ENCODE measurements at regions not wholly inside any gene's neighbourhood (a gene's known extent, or its start where the extent isn't known, plus 50 kb on each side); places are given as distances from the start of the nearest gene placed in this dataset.

- DNase-seq (ENCODE audit: low spot score), result no peak
- ATAC-seq, result no peak
Observed at GRCh38 chr10:10093021-10093420, 924.7 kb upstream of the CELF2 start.

GRCh38 chr10:10094691-10095090 lies 923.0 kb upstream of the CELF2 start:
- ATAC-seq (no peak), DNase-seq (ENCODE audit: low spot score) (no peak)

DNA sequence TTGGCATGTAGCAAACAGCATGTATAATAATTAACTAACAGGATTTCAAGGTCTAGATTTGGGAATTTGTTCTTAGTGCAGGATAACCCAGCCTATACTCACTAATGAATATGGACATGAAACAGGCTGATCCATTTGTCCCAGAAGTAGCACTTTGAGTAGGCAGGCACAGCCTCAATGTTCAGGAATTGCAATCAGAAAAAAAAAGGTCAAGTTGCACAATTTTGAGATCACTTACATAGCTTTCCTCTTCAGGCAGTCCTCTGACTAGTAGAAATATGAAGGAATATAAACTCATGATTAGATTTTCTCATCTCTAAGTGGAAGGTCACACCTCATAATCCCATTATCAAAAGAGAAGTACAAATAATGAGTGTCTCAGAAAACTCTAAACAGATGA lies 921.4 kb upstream of the CELF2 start:
- no peak for ATAC-seq
- DNase-seq (ENCODE audit: low spot score), result no peak

DNA sequence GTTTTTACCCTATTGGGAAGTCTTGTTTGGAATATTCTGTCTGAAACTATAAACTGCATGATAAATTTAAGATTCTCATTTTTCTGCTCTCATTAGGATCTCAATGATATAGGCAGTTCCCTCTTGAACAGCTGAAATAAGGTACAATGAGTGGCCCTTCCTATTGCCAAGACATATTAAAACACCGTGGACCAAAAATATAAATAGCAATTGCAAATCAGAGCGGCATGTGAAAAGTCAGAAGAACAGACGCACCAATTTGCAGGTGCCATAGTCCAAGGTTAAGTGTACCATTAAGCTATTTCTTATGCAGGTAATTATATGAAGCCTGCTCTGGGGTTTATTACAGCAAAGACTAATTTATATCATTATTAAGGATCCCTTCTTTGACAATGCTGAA lies 920.8 kb upstream of the CELF2 start:
- DNase-seq (ENCODE audit: low spot score), result no peak
- no peak for ATAC-seq

DNA sequence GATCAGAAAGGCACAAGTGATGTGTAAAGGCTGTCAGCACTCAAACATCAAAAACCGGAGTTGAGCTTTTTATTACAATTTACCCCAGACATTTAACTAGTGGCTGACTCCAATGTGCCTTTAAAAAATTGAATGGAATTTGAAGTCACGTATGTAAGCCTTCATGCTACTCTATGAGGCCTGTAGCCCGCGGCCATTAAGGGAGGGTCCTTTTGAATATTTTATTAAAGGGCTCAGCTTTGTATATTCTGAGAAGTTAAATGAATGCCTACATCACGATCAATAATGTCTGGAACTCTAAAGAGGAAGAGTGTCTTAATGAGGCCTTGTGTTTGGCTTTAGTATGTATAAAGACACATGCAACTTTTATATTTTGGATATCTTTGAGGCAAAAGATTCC lies 916.6 kb upstream of the CELF2 start:
- ATAC-seq (no peak), DNase-seq (ENCODE audit: low spot score) (no peak)

DNA sequence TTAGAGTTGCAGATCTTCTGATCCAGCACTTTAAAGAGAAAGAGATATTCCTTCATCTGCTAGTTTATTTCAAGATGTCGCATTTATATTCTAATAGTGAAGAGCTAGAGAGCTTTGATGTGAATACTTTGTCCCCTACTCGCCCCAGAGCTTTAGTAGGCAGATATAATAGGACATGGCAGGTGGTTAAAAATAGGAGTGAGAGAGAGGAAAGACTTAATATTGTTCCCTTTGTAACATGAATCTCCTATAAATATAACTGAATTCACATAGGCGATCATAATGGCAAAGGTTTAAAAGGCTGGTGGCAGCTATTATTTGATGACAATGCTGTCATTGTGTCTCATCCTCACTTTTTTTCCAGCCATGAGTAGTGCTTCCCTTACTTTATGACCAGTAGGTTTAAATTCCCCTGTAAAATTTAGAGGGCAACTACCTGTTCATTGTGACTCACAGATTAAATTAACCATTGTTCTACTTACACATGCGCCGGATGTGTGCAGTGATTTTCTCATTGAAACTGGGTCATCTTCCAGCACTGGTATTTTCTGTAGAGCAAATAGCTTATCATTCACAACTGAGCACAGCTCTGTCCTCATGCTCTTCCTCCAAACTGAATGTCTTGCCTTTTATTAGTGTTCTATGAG lies 906.7 kb upstream of the CELF2 start:
- no peak for DNase-seq (ENCODE audit: low spot score)
- ATAC-seq, result no peak

- no peak for ATAC-seq
Observed at GRCh38 chr10:10118131-10118530, 899.5 kb upstream of the CELF2 start.

DNA sequence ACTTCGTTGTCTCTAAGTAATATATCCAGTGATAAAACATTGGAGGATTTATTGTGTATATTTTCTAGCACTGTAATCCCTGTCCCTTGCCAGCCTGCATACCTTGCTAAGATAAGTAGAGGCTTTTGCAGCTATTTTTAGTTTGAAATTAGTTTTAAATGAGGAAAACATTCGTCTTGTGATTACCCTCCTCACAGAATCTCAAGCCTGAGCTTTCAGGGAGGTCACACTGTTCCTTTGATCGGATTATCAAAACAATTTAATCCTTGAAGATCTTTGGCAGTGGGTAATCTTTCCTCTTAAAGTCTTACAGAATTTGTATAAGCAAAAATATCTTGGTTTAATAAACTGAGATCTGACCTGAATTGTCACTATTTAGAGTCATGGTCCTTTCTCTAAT lies 897.0 kb upstream of the CELF2 start:
- no peak for ATAC-seq
- DNase-seq (ENCODE audit: low spot score), result no peak

More at GRCh38 chr10:10118131-10118530, 899.5 kb upstream of the CELF2 start:
- no peak for DNase-seq (ENCODE audit: low spot score)

DNA sequence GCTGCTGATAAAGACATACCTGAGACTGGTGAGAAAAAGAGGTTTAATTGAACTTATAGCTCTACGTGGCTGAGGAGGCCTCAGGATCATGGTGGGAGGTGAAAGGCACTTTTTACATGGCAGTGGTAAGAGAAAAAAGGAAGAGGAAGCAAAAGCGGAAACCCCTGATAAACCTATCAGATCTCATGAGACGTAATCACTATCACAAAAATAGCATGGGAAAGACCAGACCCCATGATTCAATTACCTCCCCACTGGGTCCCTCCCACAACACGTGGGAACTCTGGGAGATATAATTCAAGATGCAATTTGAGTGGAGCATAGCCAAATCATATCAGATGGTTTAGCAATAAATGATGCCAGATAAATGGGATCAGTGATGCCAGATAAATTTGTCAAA lies 892.0 kb upstream of the CELF2 start:
- ATAC-seq (no peak), DNase-seq (ENCODE audit: low spot score) (no peak)

DNA sequence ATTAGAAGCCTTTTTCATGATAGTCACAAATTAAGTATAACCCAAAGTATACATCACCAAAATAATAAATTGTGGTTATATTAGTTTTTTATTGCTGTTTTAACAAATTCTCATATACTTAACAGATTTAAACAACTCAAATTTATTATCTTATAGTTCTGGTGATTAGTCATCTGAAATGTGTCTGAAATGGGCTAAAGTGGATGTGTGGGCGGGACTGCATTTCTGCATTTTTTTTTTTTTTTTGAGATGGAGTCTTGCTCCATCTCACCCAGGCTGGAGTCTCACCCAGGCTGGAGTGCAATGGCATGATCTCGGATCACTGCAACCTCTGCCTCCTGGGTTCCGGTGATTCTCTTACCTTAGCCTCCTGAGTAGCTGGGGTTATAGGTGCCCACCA lies 891.5 kb upstream of the CELF2 start:
- no peak for ATAC-seq
- no peak for DNase-seq (ENCODE audit: low spot score)

DNA sequence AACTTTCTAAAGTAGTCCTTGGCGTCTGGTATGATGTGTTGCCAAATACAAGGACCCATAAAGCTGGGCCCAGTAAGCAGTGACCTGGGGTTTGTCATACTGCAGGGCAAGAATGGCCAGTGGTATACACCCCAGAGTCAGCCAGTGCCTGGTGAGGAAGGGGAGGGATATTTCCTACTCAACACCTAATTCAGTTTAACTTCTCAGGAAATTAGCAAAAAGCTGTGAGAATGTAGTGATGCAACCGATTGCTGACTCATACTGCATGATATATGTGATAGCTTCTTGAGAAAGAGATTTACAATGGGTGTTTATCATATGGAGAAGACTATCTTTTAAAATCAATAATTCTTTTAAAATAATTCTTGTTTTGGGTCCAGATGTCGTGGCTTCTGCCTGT lies 889.3 kb upstream of the CELF2 start:
- ATAC-seq (no peak), DNase-seq (ENCODE audit: low spot score) (no peak)

DNA sequence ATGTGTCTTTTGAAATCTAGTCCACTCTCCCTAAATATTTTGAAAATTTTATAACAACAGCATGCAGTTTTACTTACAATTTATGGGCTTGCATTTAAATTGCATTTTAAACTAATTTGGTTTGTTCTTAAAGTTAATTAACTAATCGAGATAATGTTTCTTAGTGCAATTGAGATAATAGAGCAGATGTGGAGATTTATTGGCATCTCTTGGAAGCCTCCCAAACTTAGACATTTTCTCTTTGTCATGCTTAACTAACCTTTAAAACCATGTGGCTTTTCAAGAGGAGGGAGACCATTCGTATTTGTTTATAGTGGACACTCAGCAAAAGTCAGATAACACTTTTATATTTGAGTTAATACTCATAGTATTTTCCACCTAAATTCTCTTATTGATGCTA lies 887.0 kb upstream of the CELF2 start:
- no peak for ATAC-seq
- DNase-seq (ENCODE audit: low spot score), result no peak

GRCh38 chr10:10132009-10132408 lies 885.7 kb upstream of the CELF2 start:
- no peak for DNase-seq (ENCODE audit: low spot score)
- no peak for ATAC-seq

DNA sequence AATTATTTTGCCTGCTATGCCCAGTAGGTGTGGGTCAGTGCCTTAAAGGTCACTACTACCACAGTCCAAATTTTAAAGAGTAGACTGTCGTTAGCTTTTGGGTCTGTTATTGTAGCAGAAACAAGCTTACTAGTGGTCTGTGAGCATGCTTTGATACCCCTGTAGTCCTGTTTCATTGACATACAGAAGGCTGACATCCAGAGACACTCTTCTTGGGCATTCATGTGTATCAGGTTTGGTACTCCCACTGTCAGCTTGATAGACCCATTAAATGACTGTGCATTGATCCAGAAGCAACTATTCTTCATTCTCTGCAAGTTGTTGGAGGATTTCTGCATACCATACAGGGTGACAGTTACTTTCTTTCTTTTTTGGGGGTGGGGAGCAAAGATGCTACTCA lies 884.4 kb upstream of the CELF2 start:
- DNase-seq (ENCODE audit: low spot score), result no peak
- no peak for ATAC-seq

GRCh38 chr10:10138685-10139084 lies 879.0 kb upstream of the CELF2 start:
- DNase-seq (ENCODE audit: low spot score), result no peak
- ATAC-seq, result no peak

GRCh38 chr10:10141782-10142382 lies 875.8 kb upstream of the CELF2 start:
- DNase-seq (ENCODE audit: low spot score), result no peak
- no peak for ATAC-seq

- ATAC-seq (no peak), DNase-seq (ENCODE audit: low spot score) (no peak)
Observed at GRCh38 chr10:10146604-10147003, 871.1 kb upstream of the CELF2 start.

GRCh38 chr10:10149899-10150298 lies 867.8 kb upstream of the CELF2 start:
- ATAC-seq, result no peak
- DNase-seq (ENCODE audit: low spot score), result no peak

GRCh38 chr10:10156917-10157600 lies 860.6 kb upstream of the CELF2 start:
- no peak for ATAC-seq

GRCh38 chr10:10160821-10161312 lies 856.8 kb upstream of the CELF2 start:
- no peak for DNase-seq (ENCODE audit: low spot score)
- no peak for ATAC-seq

More at GRCh38 chr10:10156917-10157600, 860.6 kb upstream of the CELF2 start:
- DNase-seq (ENCODE audit: low spot score), result no peak

DNA sequence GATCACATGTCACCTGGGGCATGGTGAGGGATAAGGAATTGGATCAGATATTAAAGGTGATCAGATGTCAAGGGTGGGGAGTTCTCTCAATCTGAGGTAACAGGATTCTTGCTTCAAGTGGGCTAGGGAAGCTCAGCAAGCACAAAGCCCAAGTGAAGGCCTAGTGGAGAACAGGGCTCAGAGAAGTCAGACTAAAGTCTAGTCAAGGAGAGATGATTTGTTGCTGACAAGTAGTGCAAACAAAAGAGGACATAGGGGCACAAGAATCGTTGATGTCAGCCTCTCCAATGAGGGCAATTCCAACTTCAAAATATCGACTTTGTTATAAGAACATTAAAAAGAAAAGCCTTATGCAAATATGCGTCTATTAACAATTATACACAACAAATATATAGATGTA lies 852.8 kb upstream of the CELF2 start:
- ATAC-seq (no peak), DNase-seq (ENCODE audit: low spot score) (no peak)

- DNase-seq (ENCODE audit: low spot score) (no peak), ATAC-seq (no peak)
Observed at GRCh38 chr10:10165415-10165814, 852.3 kb upstream of the CELF2 start.

Data from left lobe of liver (tissue), 2 donors.